ENCODE measurements at regions not wholly inside any gene's neighbourhood (a gene's known extent, or its start where the extent isn't known, plus 50 kb on each side); places are given as distances from the start of the nearest gene placed in this dataset.

- intact Hi-C loops (cut with DNase I): no loop called here
- 81% methylated on average over 3 of the region's 3 CpGs for WGBS
These were observed 172.2 kb upstream of the HEY2 start for GRCh38 chr6:125577124-125577662.

GRCh38 chr6:125584468-125584939 lies 164.9 kb upstream of the HEY2 start:
- intact Hi-C loops (cut with DNase I): no loop called here
- DNase-seq (ENCODE audit: extremely low spot score): no peak
- Histone ChIP-seq H3K27ac (replicated peaks in 1 of 4) (no peak overlapping the region), H3K9me3 (no peaks in the 10 kb centered on the region), H3K4me1 (peaks cover 0 to 4% (median 0%) of the 10 kb centered on the region in 4 donors), H3K4me3 (no peak overlapping the region), H3K27me3 (peaks cover 0 to 7% (median 0%) of the 10 kb centered on the region in 4 donors), H3K36me3 (no peaks in the 10 kb centered on the region)
- no peak for TF ChIP-seq POLR2A (IDR thresholded peaks at IDR 0.05; ENCODE audit: low read depth)
- no peak for TF ChIP-seq CTCF (IDR thresholded peaks at IDR 0.05)
- TF ChIP-seq EP300 (IDR thresholded peaks at IDR 0.05): no peak
- no peak for TF ChIP-seq POLR2AphosphoS5 (IDR thresholded peaks at IDR 0.05)
- WGBS: 64% methylated on average over 9 of the region's 9 CpGs

More at GRCh38 chr6:125577124-125577662, 172.2 kb upstream of the HEY2 start:
- Histone ChIP-seq H3K27me3 (no peaks in the 10 kb centered on the region), H3K36me3 (no peaks in the 10 kb centered on the region), H3K4me3 (no peak overlapping the region), H3K4me1 (no peaks in the 10 kb centered on the region), H3K9me3 (no peaks in the 10 kb centered on the region), H3K27ac (replicated peaks in 1 of 4) (no peak overlapping the region)
- TF ChIP-seq CTCF (IDR thresholded peaks at IDR 0.05) (no peak), POLR2AphosphoS5 (IDR thresholded peaks at IDR 0.05) (no peak), POLR2A (IDR thresholded peaks at IDR 0.05; ENCODE audit: low read depth) (no peak), EP300 (IDR thresholded peaks at IDR 0.05) (no peak)
- DNase-seq (ENCODE audit: extremely low spot score): no peak

GRCh38 chr6:125585470-125585869 lies 164.0 kb upstream of the HEY2 start:
- intact Hi-C loops (cut with DNase I): no loop called here
- 78% methylated on average over 4 of the region's 4 CpGs for WGBS
- Histone ChIP-seq H3K36me3 (no peaks in the 10 kb centered on the region), H3K27ac (replicated peaks in 1 of 4) (no peak overlapping the region), H3K4me1 (peaks cover 0 to 4% (median 0%) of the 10 kb centered on the region in 4 donors), H3K27me3 (peaks cover 0 to 7% (median 0%) of the 10 kb centered on the region in 4 donors), H3K9me3 (no peaks in the 10 kb centered on the region), H3K4me3 (no peak overlapping the region)
- no peak for DNase-seq (ENCODE audit: extremely low spot score)
- TF ChIP-seq CTCF (IDR thresholded peaks at IDR 0.05) (no peak), POLR2AphosphoS5 (IDR thresholded peaks at IDR 0.05) (no peak), POLR2A (IDR thresholded peaks at IDR 0.05; ENCODE audit: low read depth) (no peak), EP300 (IDR thresholded peaks at IDR 0.05) (no peak)

DNA sequence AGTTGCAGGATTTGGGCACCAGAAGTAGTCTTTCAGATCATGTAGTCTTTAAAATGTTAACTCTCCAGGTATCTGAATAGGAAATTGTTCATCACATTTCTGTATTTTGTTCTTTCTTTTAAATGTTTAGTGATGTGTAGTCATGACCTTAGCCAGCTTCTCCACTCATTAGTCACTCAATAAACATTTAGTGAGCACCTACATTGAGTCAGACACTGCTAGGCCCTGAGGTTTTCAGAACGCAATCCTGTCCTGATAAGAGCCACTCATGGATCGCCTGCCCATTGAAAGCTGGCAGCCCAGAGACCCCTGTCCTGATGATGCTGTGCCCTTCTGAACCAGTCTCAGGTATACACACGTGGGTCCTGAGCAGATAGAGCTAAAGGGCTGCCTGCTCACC lies 163.4 kb upstream of the HEY2 start:
- WGBS: 73% methylated on average over 3 of the region's 3 CpGs
- H3K36me3 ChIP-seq: no peaks in the 10 kb centered on the region
- intact Hi-C loops (cut with DNase I): no loop called here
- H3K4me1 ChIP-seq: peaks cover 0 to 4% (median 0%) of the 10 kb centered on the region in 4 donors
- H3K27ac ChIP-seq (replicated peaks in 1 of 4): no peak overlapping the region
- no peak for TF ChIP-seq POLR2A (IDR thresholded peaks at IDR 0.05; ENCODE audit: low read depth)
- TF ChIP-seq CTCF (IDR thresholded peaks at IDR 0.05): no peak
- no peak for TF ChIP-seq EP300 (IDR thresholded peaks at IDR 0.05)
- no peak for TF ChIP-seq POLR2AphosphoS5 (IDR thresholded peaks at IDR 0.05)
- DNase-seq (ENCODE audit: extremely low spot score): no peak
- no peaks in the 10 kb centered on the region for H3K9me3 ChIP-seq
- H3K4me3 ChIP-seq: no peak overlapping the region
- peaks cover 0 to 7% (median 0%) of the 10 kb centered on the region in 4 donors for H3K27me3 ChIP-seq

DNA sequence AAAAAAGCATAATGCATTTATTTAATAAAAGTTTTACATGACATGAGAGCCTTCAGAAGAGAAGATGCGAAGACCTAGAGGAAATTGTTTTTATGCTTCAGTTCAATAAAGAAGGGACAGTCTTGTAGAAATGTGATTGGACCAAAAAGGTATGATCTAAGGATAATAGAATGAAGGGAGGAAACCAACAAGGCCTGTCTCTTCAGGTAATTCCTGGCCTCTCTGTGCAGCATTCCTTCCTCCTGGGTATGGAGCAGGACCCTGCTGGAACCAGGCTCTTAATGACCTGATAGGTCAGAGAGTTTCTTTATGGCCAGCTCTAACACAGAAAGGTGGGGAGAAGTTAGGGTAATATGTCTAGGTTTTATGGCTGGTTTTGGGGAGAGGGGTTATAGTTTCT lies 162.8 kb upstream of the HEY2 start:
- intact Hi-C loops (cut with DNase I): no loop called here
- 100% methylated on average over 1 of the region's 1 CpG for WGBS
- no peak overlapping the region for H3K27ac ChIP-seq (replicated peaks in 1 of 4)
- peaks cover 0 to 7% (median 0%) of the 10 kb centered on the region in 4 donors for H3K27me3 ChIP-seq
- no peaks in the 10 kb centered on the region for H3K9me3 ChIP-seq
- no peaks in the 10 kb centered on the region for H3K36me3 ChIP-seq
- no peak overlapping the region for H3K4me3 ChIP-seq
- no peak for DNase-seq (ENCODE audit: extremely low spot score)
- no peak for TF ChIP-seq POLR2AphosphoS5 (IDR thresholded peaks at IDR 0.05)
- TF ChIP-seq CTCF (IDR thresholded peaks at IDR 0.05): no peak
- no peak for TF ChIP-seq POLR2A (IDR thresholded peaks at IDR 0.05; ENCODE audit: low read depth)
- TF ChIP-seq EP300 (IDR thresholded peaks at IDR 0.05): no peak
- peaks cover 0 to 4% (median 0%) of the 10 kb centered on the region in 4 donors for H3K4me1 ChIP-seq
